ENCODE measurements at regions not wholly inside any gene's neighbourhood (a gene's known extent, or its start where the extent isn't known, plus 50 kb on each side); places are given as distances from the start of the nearest gene placed in this dataset.
"Not testable (repeated sequence)": the region's sequence is repeated elsewhere in the genome, so short reads cannot be mapped to it uniquely, and the experiment has no call there.

GRCh38 chr16:59123479-59123878, 389.4 kb upstream of the GOT2 start:
- H3K27ac Mint-ChIP-seq: no peak overlapping the region
- H3K36me3 Mint-ChIP-seq: no peaks in the 10 kb centered on the region
- H3K27me3 Mint-ChIP-seq: no peaks in the 10 kb centered on the region
- no peak overlapping the region for H3K4me3 Mint-ChIP-seq
- H3K4me1 Mint-ChIP-seq: no peaks in the 10 kb centered on the region
- DNase-seq: no peak
- H3K9me3 Mint-ChIP-seq: no peaks in the 10 kb centered on the region

GRCh38 chr16:59122262-59122537, 388.1 kb upstream of the GOT2 start:
- Mint-ChIP-seq H3K27ac (no peak overlapping the region), H3K36me3 (no peaks in the 10 kb centered on the region), H3K4me1 (no peaks in the 10 kb centered on the region), H3K27me3 (no peaks in the 10 kb centered on the region), H3K4me3 (no peak overlapping the region), H3K9me3 (no peaks in the 10 kb centered on the region)
- no peak for DNase-seq

GRCh38 chr16:59121411-59122261, 387.5 kb upstream of the GOT2 start:
- H3K9me3 Mint-ChIP-seq: no peaks in the 10 kb centered on the region
- DNase-seq: no peak
- no peak overlapping the region for H3K27ac Mint-ChIP-seq
- no peaks in the 10 kb centered on the region for H3K4me1 Mint-ChIP-seq
- H3K36me3 Mint-ChIP-seq: no peaks in the 10 kb centered on the region
- no peaks in the 10 kb centered on the region for H3K27me3 Mint-ChIP-seq
- H3K4me3 Mint-ChIP-seq: no peak overlapping the region

- no peak overlapping the region for H3K27ac Mint-ChIP-seq
- H3K9me3 Mint-ChIP-seq: no peaks in the 10 kb centered on the region
- H3K27me3 Mint-ChIP-seq: no peaks in the 10 kb centered on the region
- H3K36me3 Mint-ChIP-seq: no peaks in the 10 kb centered on the region
- DNase-seq: no peak
- no peaks in the 10 kb centered on the region for H3K4me1 Mint-ChIP-seq
- H3K4me3 Mint-ChIP-seq: no peak overlapping the region
Measured at GRCh38 chr16:59116744-59117143, 382.6 kb upstream of the GOT2 start.

- no peaks in the 10 kb centered on the region for H3K27me3 Mint-ChIP-seq
- no peak overlapping the region for H3K4me3 Mint-ChIP-seq
- H3K4me1 Mint-ChIP-seq: no peaks in the 10 kb centered on the region
- no peak for DNase-seq
- no peaks in the 10 kb centered on the region for H3K36me3 Mint-ChIP-seq
- H3K9me3 Mint-ChIP-seq: peaks cover 2% of the 10 kb centered on the region
- H3K27ac Mint-ChIP-seq: no peak overlapping the region
Measured at GRCh38 chr16:59114790-59115189, 380.7 kb upstream of the GOT2 start.

GRCh38 chr16:59113004-59113670, 379.0 kb upstream of the GOT2 start:
- H3K4me1 Mint-ChIP-seq: no peaks in the 10 kb centered on the region
- H3K27me3 Mint-ChIP-seq: no peaks in the 10 kb centered on the region
- no peaks in the 10 kb centered on the region for H3K36me3 Mint-ChIP-seq
- DNase-seq: no peak
- peaks cover 2% of the 10 kb centered on the region for H3K9me3 Mint-ChIP-seq
- no peak overlapping the region for H3K4me3 Mint-ChIP-seq
- no peak overlapping the region for H3K27ac Mint-ChIP-seq

- no peak overlapping the region for H3K4me3 Mint-ChIP-seq
- H3K9me3 Mint-ChIP-seq: peaks cover 2% of the 10 kb centered on the region
- no peaks in the 10 kb centered on the region for H3K4me1 Mint-ChIP-seq
- H3K27ac Mint-ChIP-seq: no peak overlapping the region
- H3K36me3 Mint-ChIP-seq: no peaks in the 10 kb centered on the region
- DNase-seq: no peak
- no peaks in the 10 kb centered on the region for H3K27me3 Mint-ChIP-seq
Measured at GRCh38 chr16:59111280-59111679, 377.2 kb upstream of the GOT2 start.

- no peaks in the 10 kb centered on the region for H3K4me1 Mint-ChIP-seq
- no peaks in the 10 kb centered on the region for H3K36me3 Mint-ChIP-seq
- no peak overlapping the region for H3K4me3 Mint-ChIP-seq
- no peaks in the 10 kb centered on the region for H3K27me3 Mint-ChIP-seq
- no peak for DNase-seq
- no peak overlapping the region for H3K27ac Mint-ChIP-seq
- peaks cover 2% of the 10 kb centered on the region for H3K9me3 Mint-ChIP-seq
Measured at GRCh38 chr16:59108374-59108773, 374.3 kb upstream of the GOT2 start.

GRCh38 chr16:59096682-59097081, 362.6 kb upstream of the GOT2 start:
- not testable (repeated sequence) for H3K27ac Mint-ChIP-seq, H3K4me3 Mint-ChIP-seq, H3K4me1 Mint-ChIP-seq, H3K9me3 Mint-ChIP-seq, H3K27me3 Mint-ChIP-seq, H3K36me3 Mint-ChIP-seq, DNase-seq

GRCh38 chr16:59090541-59090940, 356.4 kb upstream of the GOT2 start:
- Mint-ChIP-seq H3K9me3 (no peaks in the 10 kb centered on the region), H3K4me1 (no peaks in the 10 kb centered on the region), H3K27ac (no peak overlapping the region), H3K4me3 (no peak overlapping the region), H3K27me3 (no peaks in the 10 kb centered on the region), H3K36me3 (no peaks in the 10 kb centered on the region)
- no peak for DNase-seq

GRCh38 chr16:59088431-59088830, 354.3 kb upstream of the GOT2 start:
- no peaks in the 10 kb centered on the region for H3K4me1 Mint-ChIP-seq
- H3K27me3 Mint-ChIP-seq: no peaks in the 10 kb centered on the region
- H3K27ac Mint-ChIP-seq: no peak overlapping the region
- peaks cover 2% of the 10 kb centered on the region for H3K9me3 Mint-ChIP-seq
- DNase-seq: no peak
- H3K4me3 Mint-ChIP-seq: no peak overlapping the region
- H3K36me3 Mint-ChIP-seq: no peaks in the 10 kb centered on the region

- H3K4me1 Mint-ChIP-seq: no peaks in the 10 kb centered on the region
- no peak overlapping the region for H3K4me3 Mint-ChIP-seq
- H3K27ac Mint-ChIP-seq: no peak overlapping the region
- DNase-seq: no peak
- H3K9me3 Mint-ChIP-seq: peaks cover 2% of the 10 kb centered on the region
- no peaks in the 10 kb centered on the region for H3K27me3 Mint-ChIP-seq
- H3K36me3 Mint-ChIP-seq: no peaks in the 10 kb centered on the region
Measured at GRCh38 chr16:59087641-59088040, 353.5 kb upstream of the GOT2 start.

- H3K36me3 Mint-ChIP-seq: no peaks in the 10 kb centered on the region
- H3K27ac Mint-ChIP-seq: no peak overlapping the region
- no peak overlapping the region for H3K4me3 Mint-ChIP-seq
- DNase-seq: no peak
- H3K27me3 Mint-ChIP-seq: no peaks in the 10 kb centered on the region
- H3K4me1 Mint-ChIP-seq: no peaks in the 10 kb centered on the region
- H3K9me3 Mint-ChIP-seq: peaks cover 6% of the 10 kb centered on the region
Measured at GRCh38 chr16:59067205-59067604, 333.1 kb upstream of the GOT2 start.

GRCh38 chr16:59060207-59060606, 326.1 kb upstream of the GOT2 start:
- DNase-seq: no peak
- Mint-ChIP-seq H3K27me3 (no peaks in the 10 kb centered on the region), H3K4me3 (no peak overlapping the region), H3K4me1 (no peaks in the 10 kb centered on the region), H3K36me3 (no peaks in the 10 kb centered on the region), H3K27ac (no peak overlapping the region), H3K9me3 (no peaks in the 10 kb centered on the region)

GRCh38 chr16:59058250-59058649, 324.1 kb upstream of the GOT2 start:
- H3K27me3 Mint-ChIP-seq: no peaks in the 10 kb centered on the region
- H3K4me1 Mint-ChIP-seq: no peaks in the 10 kb centered on the region
- H3K4me3 Mint-ChIP-seq: no peak overlapping the region
- no peaks in the 10 kb centered on the region for H3K9me3 Mint-ChIP-seq
- no peak overlapping the region for H3K27ac Mint-ChIP-seq
- H3K36me3 Mint-ChIP-seq: no peaks in the 10 kb centered on the region
- no peak for DNase-seq

- H3K36me3 Mint-ChIP-seq: no peaks in the 10 kb centered on the region
- H3K27ac Mint-ChIP-seq: no peak overlapping the region
- H3K4me1 Mint-ChIP-seq: no peaks in the 10 kb centered on the region
- DNase-seq: no peak
- no peaks in the 10 kb centered on the region for H3K9me3 Mint-ChIP-seq
- no peaks in the 10 kb centered on the region for H3K27me3 Mint-ChIP-seq
- no peak overlapping the region for H3K4me3 Mint-ChIP-seq
Measured at GRCh38 chr16:59053911-59054310, 319.8 kb upstream of the GOT2 start.

Measured in activated naive CD8-positive, alpha-beta T cell treated with anti-CD3 and anti-CD28 coated beads for 36 hours (primary cell).